HG03025 (cell line): ENCODE measurements at regions not wholly inside any gene's neighbourhood (a gene's known extent, or its start where the extent isn't known, plus 50 kb on each side); places are given as distances from the start of the nearest gene placed in this dataset.
"Not testable (repeated sequence)": the region's sequence is repeated elsewhere in the genome, so short reads cannot be mapped to it uniquely, and the experiment has no call there.

Source experiments
- ATAC-seq: cut with Tn5 transposase; IDR thresholded peaks from one replicate; pipeline ENCODE4 v1.9.1; 2021; ENCODE audit warnings: mild to moderate bottlenecking, moderate library complexity; ENCODE audit not compliant: unreplicated experiment, low FRiP score

DNA sequence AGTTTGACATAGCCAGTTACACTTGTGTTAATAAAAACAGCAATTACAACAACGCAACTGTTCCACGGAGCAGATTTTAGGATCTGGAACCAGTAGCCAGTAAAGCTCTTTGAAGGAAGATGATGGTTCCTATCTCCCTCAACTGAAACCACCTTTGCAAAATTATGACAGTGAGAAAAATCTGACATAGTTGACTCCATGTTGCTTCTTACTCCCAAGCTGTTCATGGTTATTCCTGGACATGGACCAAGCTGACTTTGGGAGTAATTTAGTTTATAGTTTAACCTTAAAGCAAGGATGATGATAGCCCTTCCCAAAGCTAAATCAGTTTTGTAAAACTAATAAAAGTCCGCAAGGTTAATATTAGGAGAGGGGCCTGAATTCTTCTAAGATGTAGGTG is 518.0 kb upstream of the ZP4 start:
- ATAC-seq: no peak

DNA sequence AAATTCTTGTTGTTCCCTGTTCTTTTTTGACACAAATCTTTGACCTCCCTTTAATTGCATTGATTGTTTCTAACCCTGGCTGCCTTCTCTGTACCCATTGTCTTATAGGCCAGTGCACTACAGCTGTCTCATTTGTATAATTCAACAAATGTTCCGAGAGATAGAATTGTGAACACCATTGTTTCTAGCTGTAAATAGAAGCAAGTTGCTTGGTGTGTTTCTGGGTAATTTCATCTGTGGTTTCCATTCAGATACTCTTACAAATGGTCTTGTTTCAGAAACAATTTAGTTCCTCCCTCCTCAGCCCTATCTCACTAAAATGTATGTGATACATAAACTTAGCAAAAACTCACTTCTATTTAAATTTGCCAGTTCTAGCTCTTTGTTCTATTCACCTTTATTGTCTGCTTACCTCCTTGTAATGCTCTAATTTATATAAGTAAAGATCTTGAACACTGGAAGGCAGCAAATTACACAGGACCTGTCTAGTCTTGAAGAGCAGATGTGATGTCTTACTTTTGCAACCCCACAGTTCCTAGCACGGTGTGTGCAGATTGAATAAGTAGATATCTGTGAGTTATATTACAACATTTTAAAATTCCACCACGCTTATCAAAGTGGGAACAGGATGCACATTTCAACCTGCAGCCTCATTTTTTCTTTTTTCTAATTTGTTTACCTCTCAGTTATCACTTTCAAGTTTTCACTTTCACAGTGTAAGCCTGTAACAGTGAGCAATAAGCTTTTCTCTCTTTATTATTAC is 515.6 kb upstream of the ZP4 start:
- ATAC-seq: no peak

DNA sequence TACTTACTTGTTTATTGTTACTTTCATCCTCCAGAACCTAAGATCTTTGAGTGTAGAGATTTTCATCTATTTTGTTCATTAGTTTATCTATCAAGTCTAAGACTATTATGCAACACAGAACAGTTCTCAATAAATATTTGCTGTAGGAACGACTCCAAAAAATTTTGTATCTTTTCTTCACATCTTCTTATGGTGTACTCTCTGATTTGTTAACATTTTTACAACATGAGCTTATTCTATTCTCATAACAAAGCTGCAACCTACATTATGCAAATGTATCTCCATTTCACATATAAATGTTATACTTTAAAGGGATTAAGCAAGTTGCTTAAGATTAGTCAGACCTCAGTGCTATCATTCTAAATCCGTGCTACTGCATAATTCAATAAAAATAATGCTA is 514.2 kb upstream of the ZP4 start:
- ATAC-seq: no peak

DNA sequence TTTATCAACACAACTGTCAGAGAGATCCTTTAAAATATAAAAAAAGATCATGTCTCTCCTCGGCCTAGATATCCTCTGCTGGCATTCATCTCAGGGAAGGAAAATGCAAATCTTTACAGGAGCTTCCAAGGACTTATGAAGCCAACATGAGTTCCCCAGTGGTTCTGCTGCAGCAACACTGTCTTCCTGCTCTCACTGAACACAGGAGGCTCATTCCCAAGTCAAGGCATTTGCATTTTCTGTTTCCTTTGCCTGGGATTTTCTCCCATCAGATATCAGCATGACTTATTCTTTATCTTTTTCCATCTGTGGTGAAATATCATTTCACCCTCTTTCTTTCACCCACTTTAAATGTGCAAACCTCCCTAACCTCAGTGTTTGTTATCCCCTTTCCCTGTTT is 513.8 kb upstream of the ZP4 start:
- no peak for ATAC-seq

DNA sequence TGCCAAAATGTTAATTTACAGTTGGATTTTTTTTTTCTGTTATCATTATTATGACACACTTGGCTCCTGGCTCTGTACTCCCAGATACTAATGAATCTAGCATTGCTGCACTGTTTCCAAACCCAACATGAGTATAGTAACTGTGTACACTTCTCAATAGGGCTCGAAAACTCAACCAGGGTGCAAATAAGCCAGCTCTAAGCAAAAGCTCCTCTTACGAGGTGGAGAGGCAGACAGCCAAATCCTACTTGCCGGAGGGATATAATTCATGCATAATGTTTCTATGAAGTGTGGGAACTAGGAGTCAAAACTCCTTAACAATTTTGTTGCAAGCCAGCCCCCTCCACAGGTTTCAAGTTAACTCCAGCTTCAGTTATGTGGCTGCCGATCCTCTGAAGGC is 510.4 kb upstream of the ZP4 start:
- no peak for ATAC-seq

DNA sequence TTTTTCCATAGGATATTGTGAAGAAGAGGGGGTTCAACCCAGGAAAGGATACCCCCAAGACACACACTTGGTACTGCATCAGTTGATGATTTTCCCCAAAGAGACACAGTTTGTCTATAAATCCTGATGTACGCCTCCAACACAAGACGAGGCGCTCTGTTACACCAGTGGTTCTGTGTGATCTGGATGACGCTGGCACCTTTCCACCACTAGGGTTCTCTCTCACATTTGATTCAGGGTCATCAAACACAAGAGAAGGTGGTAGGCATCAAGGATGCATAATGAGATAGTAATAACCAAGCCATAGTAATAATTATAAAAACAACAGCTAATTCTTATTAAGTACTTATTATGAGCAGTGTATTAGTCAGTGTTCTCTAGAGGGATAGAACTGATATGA is 508.8 kb upstream of the ZP4 start:
- no peak for ATAC-seq

DNA sequence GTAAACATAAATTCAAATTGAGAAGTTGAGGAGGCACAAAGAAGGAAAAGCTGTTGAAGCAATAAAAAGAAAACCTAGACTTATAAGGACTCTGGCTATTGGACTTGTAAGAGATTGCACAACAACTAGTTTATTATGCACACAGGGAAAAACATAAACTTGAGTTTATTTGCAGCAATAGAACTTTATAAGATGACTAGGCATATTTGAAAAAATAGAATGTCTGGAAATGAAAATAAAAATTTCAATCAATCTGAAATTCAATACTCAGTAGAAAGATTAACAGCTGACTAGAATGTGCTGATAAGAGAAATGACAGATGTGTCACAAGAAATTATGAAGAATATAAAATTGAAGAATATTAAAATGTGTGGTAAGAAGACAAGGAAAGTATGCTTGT is 505.4 kb upstream of the ZP4 start:
- no peak for ATAC-seq

DNA sequence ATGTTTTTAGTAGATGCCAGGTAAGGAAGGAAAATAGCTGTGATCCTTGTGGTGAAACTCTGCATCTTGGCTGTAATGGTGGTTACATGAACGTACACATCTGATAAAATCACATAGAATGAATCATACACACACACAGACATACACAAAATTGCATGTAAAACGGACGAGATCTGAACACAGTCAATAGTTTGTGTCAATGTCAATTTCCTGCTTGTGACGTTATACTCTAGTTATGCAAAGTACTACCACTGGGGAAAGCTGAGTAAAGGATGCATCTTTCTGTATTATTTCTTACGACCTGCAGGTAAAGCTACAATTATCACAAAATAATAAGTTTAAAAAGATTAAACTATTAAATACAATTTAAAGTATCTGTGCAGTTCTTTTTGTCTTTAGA is 493.7 kb upstream of the ZP4 start:
- ATAC-seq: no peak

DNA sequence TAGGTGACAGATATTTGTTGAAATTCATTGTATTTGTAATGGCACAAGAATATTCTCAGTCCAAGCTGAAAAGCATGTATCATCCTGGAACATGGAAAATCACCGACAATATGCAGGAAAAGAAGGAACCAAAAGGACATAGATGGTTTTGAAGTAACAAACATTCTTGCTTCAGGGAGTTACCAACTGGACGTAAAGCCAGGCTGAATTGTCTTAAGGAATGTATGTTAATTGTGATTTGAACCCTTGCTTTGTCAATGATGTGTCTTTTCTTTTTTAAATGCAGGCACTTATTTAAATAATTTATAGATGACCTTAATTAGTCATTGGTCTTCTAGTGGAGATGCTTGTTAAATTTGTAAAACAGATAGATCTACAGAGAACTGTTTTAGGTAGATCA is 489.4 kb upstream of the ZP4 start:
- ATAC-seq: no peak

DNA sequence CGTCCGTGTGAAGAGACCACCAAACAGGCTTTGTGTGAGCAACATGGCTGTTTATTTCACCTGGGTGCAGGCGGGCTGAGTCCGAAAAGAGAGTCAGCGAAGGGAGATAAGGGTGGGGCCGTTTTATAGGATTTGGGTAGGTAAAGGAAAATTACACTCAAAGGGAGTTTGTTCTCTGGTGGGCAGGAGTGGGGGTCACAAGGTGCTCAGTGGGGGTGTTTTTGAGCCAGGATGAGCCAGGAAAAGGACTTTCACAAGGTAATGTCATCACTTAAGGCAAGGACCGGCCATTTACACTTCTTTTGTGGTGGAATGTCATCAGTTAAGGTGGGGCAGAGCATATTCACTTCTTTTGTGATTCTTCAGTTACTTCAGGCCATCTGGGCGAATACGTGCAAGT is 488.7 kb upstream of the ZP4 start:
- not testable (repeated sequence) for ATAC-seq

DNA sequence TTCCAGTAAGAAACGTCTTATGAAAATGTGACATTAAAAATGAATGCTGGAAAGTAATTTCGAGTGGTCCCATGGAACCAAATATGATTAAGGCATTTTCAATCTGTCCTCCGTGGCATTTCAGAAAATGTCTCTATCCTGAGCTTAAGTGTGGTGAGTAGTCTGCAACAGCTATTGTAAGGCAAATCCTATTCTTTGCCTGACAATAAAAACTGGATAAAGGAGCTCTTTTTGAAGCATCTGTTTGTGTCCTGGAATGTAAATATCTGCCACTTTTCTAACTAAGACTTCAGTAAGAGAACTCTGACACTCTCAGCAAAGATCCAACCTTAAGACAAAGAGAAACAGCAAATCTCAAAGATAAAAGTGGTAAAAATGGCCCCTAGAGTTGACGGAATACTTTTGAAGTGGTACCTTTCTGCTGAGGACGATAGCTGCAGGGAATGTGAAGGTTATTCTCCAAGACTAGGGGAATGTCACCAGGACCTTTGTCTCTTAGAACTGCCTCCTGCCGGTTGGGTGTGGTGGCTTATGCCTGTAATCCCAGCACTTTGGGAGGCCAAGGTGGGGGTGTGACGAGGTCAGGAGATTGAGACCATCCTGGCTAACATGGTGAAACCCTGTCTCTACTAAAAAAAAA is 486.7 kb upstream of the ZP4 start:
- no peak for ATAC-seq

DNA sequence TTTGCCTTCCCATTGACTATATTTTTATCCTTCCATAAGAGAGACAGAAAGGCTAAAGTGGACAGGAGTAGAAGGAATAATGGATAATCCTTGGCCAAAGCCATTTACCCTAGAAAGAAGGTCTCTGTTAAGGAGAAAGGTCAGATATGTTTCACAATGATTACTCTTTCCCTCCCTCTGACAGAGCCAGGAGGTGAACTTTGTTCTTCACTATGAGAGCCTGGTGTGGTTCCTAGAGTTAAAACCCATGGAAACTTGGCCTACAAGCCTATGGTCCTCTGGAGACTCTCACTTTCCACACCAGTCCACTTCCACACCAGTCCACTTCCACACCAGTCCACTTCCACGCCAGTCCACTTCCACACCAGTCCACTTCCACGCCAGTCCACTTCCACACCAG is 479.9 kb upstream of the ZP4 start:
- ATAC-seq: no peak

DNA sequence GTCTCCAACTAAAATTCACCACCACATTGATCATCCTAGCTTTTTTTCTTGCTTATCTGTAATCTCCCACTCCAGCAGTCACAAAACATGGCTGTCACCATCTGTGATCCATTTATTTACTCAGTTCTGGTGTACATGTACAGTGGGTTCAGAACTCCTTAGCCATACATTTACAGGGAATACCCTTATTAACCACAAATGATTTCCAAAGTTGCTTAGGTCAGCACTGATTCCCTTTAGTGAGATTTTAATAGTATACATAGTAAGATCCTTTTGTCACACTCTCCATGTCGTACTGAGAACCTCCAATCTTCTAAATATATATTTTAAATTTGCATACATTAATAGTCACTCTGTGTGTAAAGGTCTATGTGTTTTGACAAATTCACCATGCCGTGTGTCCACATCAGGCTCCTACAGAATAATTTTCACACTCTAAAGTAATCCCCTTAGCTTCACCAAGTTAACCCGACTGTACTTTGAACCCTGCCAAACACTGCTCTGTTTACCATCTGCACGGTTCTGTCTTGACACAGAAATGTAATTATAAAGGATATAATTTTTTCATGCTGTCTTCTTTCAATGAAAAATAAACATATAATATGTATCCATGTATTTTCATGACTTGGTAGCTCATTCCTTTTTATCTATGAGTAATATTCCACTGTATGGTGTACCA is 473.6 kb upstream of the ZP4 start:
- no peak for ATAC-seq

DNA sequence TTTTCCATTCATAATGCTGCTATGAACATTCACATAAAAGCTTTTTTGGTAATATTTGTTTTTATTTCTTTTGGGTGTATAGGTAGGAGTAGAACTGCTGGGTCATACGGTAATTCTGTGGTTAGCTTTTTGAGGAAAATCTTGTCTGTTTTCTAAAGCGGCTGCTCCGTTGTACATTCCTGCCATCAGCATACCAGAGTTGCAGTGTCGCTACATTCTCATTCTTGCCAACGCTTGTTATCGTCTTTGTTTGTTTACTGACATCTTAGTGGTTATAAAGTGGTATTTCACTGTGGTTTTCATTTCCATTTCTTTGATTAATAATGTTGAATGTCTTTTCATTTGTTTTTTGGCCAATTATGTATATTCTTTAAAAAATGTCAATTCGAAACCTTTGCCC is 469.8 kb upstream of the ZP4 start:
- ATAC-seq: no peak

DNA sequence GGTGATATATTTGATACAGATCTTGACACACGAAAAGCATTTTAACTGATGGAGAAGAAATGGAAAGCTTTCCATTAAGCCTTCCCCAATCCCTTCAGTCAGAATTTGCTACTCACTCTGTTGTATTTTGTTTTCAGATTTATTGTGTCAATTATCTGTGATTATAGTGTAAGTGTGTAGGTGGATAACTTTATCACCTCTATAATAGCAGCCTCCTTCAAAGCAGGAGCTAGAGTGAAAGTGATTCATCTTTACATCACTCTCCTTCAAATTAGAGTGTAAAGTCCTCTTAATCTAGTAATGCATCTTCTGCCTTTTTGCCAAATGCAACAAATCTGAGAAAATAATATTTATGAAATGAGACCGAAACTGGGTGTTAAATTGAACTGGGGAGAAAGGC is 459.7 kb upstream of the ZP4 start:
- no peak for ATAC-seq

DNA sequence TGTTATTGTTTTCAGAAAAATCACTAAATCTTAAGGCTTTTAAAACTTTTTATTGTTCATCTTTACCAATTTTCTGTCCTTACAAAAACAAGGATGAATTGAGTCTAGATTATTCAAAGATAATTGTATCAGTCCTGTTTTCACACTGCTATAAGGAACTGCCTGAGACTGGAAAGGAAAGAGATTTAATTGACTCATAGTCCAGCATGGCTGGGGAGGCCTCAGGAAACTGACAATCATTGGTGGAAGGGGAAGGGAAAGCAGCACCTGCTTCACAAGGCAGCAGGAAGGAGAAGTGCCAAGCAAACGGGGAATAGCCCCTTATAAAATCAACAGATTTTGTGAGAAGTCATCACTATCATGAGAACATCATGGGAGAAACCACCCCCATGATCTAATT is 455.6 kb upstream of the ZP4 start:
- ATAC-seq: no peak

DNA sequence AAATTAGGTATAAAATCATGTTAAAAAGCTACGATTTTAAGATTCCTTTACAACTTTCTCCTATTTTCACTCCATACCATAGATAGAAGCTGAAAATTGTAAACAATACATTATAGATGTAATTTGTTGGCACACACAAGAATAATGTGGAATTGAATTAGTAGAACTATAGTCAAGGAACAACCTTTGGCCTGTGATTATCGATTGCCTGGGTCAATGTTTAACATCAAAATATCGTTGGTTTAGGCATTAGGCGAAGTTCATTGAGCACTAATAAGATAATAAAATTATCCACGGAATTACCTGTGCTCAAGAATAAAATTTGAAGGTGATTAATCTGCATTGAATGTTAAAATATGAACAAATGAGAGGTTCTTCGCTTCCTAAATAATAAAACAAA is 455.1 kb upstream of the ZP4 start:
- ATAC-seq: no peak

DNA sequence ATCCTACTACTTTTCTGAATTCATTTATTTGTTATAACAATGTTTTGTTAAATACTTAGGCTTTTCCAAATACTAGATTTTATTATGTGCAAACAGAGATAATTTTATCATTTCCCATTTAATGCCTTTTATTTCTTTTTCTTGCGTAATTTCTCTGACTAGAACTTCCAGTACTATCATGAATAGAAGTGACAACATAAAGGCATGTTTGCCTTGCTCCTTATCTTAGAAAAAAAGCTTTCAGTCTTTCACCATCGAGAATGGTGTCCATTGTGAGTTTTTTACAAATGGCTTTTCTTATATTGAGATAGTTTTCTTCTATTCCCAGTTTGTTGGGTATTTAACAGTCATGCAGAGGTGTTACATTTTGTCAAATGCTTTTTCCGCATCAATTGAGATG is 453.1 kb upstream of the ZP4 start:
- no peak for ATAC-seq

DNA sequence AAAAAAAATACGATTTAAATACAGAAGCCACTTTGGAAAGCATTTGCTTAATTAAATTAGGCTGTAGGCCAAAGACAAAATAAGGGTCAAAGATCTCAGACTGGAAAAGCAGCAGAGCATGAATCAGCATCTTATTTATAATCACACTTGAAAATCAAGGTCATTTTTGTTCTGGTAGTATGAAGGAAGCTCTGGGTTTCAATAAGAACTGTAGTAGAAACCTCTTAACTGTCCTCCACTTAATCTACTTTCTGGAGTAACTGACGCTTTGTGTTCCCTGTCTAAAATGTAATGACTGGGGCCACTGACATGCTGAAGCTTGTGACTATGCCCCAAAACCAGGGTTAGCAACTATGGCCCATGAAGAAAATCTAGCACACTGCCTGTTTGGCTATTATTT is 450.7 kb upstream of the ZP4 start:
- ATAC-seq: no peak

DNA sequence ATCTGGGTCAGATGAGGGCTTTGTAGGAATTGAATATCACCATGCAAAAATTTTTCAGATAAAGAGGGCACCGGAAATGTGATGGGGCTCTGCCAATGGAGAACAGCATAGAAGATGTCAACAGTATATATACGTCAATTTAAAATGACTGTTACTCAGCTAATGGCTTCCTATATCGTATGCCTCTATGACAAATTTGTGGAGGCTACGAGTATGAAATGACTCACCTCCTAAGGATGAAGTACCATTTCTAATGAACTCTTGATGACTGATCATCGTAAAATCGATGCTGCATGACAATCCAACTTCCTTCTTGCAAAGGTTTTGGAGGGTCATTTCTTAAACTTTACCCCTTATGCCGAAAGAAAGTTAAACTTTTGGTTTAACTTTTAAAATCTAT is 450.3 kb upstream of the ZP4 start:
- ATAC-seq: no peak

DNA sequence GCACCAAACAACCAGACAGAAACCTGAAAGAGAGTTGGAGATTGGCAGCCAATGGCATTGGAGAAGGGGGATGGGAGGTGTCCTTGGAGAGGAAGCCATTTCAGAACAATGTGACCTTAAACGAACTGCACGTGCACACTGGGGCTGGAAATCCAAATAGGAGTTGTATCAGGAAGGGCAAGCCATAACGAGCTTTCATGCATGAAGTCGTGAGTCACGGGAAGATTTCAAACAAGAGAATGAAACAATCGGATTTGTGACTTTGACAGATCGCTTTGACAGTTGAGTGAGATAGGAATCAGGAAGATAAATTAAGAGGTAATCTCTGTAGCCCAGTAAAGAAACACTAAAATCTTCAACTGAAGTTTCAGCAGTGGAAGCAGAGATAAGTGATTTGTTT is 445.8 kb upstream of the ZP4 start:
- no peak for ATAC-seq

DNA sequence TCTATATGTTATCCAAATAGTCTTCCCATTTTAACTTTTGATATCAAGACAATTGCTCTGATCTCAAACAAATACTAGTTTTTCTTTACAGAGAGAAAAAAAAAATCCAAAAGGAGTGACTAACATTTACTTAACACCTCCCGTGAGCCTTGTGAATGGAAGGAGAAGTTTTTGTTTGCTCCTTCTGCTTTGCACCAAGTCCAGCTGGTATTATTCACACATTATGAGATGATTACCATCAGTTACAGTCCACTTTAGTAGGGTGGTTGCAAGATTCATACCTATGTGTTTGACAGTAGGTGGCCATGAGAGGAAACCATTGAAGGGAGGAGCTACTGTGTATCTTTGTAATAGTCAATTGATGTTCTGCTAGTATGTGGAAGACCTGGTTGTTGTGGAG is 443.4 kb upstream of the ZP4 start:
- ATAC-seq: no peak
